Fibroblast of lung (primary cell): ENCODE measurements at regions not wholly inside any gene's neighbourhood (a gene's known extent, or its start where the extent isn't known, plus 50 kb on each side); places are given as distances from the start of the nearest gene placed in this dataset.

Experiments used
- EZH2 ChIP-seq: IDR thresholded peaks from 2 replicates; pipeline ENCODE4 v1.5.1; 2012; ENCODE audit warnings: low read length, control low read depth, mild to moderate bottlenecking; ENCODE audit errors: missing control alignments
- TF ChIP-seq, protein P1 (sequence below), 2 donors: IDR thresholded peaks in 1 of 2; conservative IDR thresholded peaks in 1 of 2; 1 replicate in 1 of 2; 2 replicates in 1 of 2; pipeline ENCODE4 v1.5.1; 2011 to 2012; ENCODE audit warnings: low read length in 2 of 2, control low read depth in 1 of 2, inconsistent platforms in 1 of 2, low read depth in 1 of 2, mild to moderate bottlenecking in 1 of 2

DNA sequence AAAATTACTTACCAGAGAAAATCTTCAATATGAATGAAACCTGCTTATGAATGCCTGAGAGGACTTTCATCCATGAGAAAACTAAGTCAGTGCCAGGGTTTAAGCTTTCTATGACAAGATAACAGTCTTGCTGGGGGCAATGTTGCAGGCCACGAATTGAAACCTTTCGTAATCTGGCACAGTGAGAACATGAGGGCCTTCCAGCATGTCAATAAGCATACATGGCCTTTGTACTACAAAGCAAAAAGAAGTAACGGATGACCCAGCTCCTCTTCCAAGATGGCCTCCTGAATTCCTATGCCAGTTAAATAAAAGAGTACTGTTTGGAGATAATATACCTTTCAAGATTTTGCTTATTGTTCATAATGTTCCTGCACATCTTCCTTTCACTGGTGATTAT lies 270.6 kb upstream of the PHF14 start:
- TF ChIP-seq, protein P1, sequence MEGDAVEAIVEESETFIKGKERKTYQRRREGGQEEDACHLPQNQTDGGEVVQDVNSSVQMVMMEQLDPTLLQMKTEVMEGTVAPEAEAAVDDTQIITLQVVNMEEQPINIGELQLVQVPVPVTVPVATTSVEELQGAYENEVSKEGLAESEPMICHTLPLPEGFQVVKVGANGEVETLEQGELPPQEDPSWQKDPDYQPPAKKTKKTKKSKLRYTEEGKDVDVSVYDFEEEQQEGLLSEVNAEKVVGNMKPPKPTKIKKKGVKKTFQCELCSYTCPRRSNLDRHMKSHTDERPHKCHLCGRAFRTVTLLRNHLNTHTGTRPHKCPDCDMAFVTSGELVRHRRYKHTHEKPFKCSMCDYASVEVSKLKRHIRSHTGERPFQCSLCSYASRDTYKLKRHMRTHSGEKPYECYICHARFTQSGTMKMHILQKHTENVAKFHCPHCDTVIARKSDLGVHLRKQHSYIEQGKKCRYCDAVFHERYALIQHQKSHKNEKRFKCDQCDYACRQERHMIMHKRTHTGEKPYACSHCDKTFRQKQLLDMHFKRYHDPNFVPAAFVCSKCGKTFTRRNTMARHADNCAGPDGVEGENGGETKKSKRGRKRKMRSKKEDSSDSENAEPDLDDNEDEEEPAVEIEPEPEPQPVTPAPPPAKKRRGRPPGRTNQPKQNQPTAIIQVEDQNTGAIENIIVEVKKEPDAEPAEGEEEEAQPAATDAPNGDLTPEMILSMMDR (conservative IDR thresholded peaks at IDR 0.05 in 1 of 2, IDR thresholded peaks at IDR 0.05 in 1 of 2; ENCODE audit: low read depth in 1 of 2, low read length in 2 of 2), result no peak
- TF ChIP-seq EZH2, result no peak
